Loucy (cell line): ENCODE measurements at regions not wholly inside any gene's neighbourhood (a gene's known extent, or its start where the extent isn't known, plus 50 kb on each side); places are given as distances from the start of the nearest gene placed in this dataset.

Source experiments
- H2AFZ ChIP-seq: fragments of 200-600 bp; sonication (generic); 2 replicates; pipeline ENCODE4 v1.6.0; 2016; ENCODE audit warnings: antibody characterized with exemption, mild to moderate bottlenecking, low read length, moderate library complexity
- H3F3A ChIP-seq: fragments of 200-600 bp; 2 replicates; pipeline ENCODE4 v1.6.0; 2016; ENCODE audit warnings: antibody characterized with exemption, low read depth, mild to moderate bottlenecking
- H3K27me3 ChIP-seq: fragments of 200-600 bp; sonication (generic); 2 replicates; pipeline ENCODE4 v1.6.1; 2014; ENCODE audit warnings: low read length, mild to moderate bottlenecking; ENCODE audit not compliant: insufficient read depth, poor library complexity, severe bottlenecking
- H3K36me3 ChIP-seq: fragments of 200-600 bp; sonication (generic); 2 replicates; pipeline ENCODE4 v1.6.1; 2016; ENCODE audit warnings: low read length; ENCODE audit not compliant: insufficient read depth
- H3K4me1 ChIP-seq: fragments of 200-600 bp; sonication (generic); 2 replicates; pipeline ENCODE4 v1.5.1; 2014; ENCODE audit warnings: low read length, mild to moderate bottlenecking; ENCODE audit not compliant: insufficient read depth, poor library complexity, severe bottlenecking
- H3K4me2 ChIP-seq: fragments of 200-600 bp; sonication (generic); 2 replicates; pipeline ENCODE4 v1.6.0; 2014; ENCODE audit warnings: antibody characterized with exemption, low read length, low read depth, mild to moderate bottlenecking; ENCODE audit not compliant: poor library complexity, severe bottlenecking
- H3K4me3 ChIP-seq: fragments of 200-600 bp; sonication (generic); 2 replicates; pipeline ENCODE4 v1.5.1; 2014; ENCODE audit warnings: low read length, mild to moderate bottlenecking, mixed read lengths; ENCODE audit not compliant: poor library complexity, severe bottlenecking
- H3K79me2 ChIP-seq: fragments of 200-600 bp; sonication (generic); 2 replicates; pipeline ENCODE4 v1.6.1; 2014; ENCODE audit warnings: low read length; ENCODE audit not compliant: insufficient read depth
- H3K9ac ChIP-seq: fragments of 200-600 bp; sonication (generic); 2 replicates; pipeline ENCODE4 v1.6.0; 2014; ENCODE audit warnings: mild to moderate bottlenecking, low read depth, low read length, moderate library complexity; ENCODE audit not compliant: poor library complexity, severe bottlenecking
- H3K9me2 ChIP-seq: fragments of 200-600 bp; sonication (generic); replicated peaks from 2 replicates; pipeline ENCODE4 v1.6.1; 2016; ENCODE audit warnings: low read depth, low read length, mixed read lengths
- H3K9me3 ChIP-seq: fragments of 200-600 bp; sonication (generic); 2 replicates; pipeline ENCODE4 v1.6.1; 2014; ENCODE audit warnings: mild to moderate bottlenecking, antibody characterized with exemption, low read length, low read depth; ENCODE audit not compliant: insufficient read depth
- H4K20me1 ChIP-seq: fragments of 200-600 bp; sonication (generic); 2 replicates; pipeline ENCODE4 v1.6.0; 2014; ENCODE audit warnings: antibody characterized with exemption, low read length, mild to moderate bottlenecking; ENCODE audit not compliant: insufficient read depth, poor library complexity, severe bottlenecking
- CTCF ChIP-seq: fragments of 200-600 bp; sonication (generic); conservative IDR thresholded peaks from 2 replicates; pipeline ENCODE4 v1.5.1; 2014; ENCODE audit warnings: mild to moderate bottlenecking, antibody characterized with exemption, low read length
- EZH2phosphoT487 ChIP-seq: fragments of 200-600 bp; IDR thresholded peaks from 2 replicates; pipeline ENCODE4 v1.6.1; 2018; ENCODE audit warnings: antibody characterized with exemption, mild to moderate bottlenecking, moderate library complexity, borderline replicate concordance

DNA sequence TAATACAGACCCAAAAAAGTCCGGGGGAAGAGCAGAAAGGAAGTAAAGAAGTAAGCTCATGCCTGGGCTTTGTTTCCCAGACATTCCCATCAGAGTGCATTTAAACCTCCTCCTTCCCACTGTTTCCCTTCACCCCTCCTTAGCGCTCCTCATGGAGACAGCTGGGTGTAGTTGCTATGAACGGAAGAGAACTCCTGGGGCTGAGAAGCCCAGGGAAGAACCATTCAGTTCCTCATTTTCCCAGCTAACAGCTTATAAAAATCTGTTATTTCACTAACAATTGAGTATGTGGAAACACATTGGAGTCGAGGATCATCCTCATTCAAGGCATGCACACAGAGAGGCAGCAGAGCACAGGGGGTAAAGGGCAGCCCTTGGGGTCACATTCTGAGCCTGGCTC, 299.3 kb downstream of the SHQ1 start:
- H3K4me1 ChIP-seq, result peaks cover 21% of the 10 kb centered on the region
- H3K9me3 ChIP-seq, result no peaks in the 10 kb centered on the region
- peak overlapping the region; percentile 10 for H3K4me2 ChIP-seq
- no peaks in the 10 kb centered on the region for H3K27me3 ChIP-seq
- no peak overlapping the region for H2AFZ ChIP-seq
- no peaks in the 10 kb centered on the region for H3K9me2 ChIP-seq
- TF ChIP-seq EZH2phosphoT487 (no peak), CTCF (no peak)
- H3F3A ChIP-seq, result no peaks in the 10 kb centered on the region
- H3K79me2 ChIP-seq, result no peaks in the 10 kb centered on the region
- no peaks in the 10 kb centered on the region for H4K20me1 ChIP-seq
- H3K36me3 ChIP-seq, result no peaks in the 10 kb centered on the region
- no peak overlapping the region for H3K9ac ChIP-seq
- no peak overlapping the region for H3K4me3 ChIP-seq

GRCh38 chr3:72548461-72548860, 299.8 kb downstream of the SHQ1 start:
- Histone ChIP-seq H3K9me3 (no peaks in the 10 kb centered on the region), H3K79me2 (no peaks in the 10 kb centered on the region), H2AFZ (no peak overlapping the region)

GRCh38 chr3:72547183-72547582, 301.1 kb downstream of the SHQ1 start:
- peaks cover 21% of the 10 kb centered on the region for H3K4me1 ChIP-seq

More at GRCh38 chr3:72548461-72548860, 299.8 kb downstream of the SHQ1 start:
- no peaks in the 10 kb centered on the region for H3K27me3 ChIP-seq
- H3F3A ChIP-seq, result no peaks in the 10 kb centered on the region
- no peaks in the 10 kb centered on the region for H3K9me2 ChIP-seq
- TF ChIP-seq CTCF, result no peak
- TF ChIP-seq EZH2phosphoT487, result no peak
- no peaks in the 10 kb centered on the region for H4K20me1 ChIP-seq
- no peaks in the 10 kb centered on the region for H3K36me3 ChIP-seq
- H3K4me3 ChIP-seq, result no peak overlapping the region
- H3K9ac ChIP-seq, result no peak overlapping the region
- peaks cover 21% of the 10 kb centered on the region for H3K4me1 ChIP-seq
- peak overlapping the region; percentile 10 for H3K4me2 ChIP-seq

More at GRCh38 chr3:72547183-72547582, 301.1 kb downstream of the SHQ1 start:
- H2AFZ ChIP-seq, result no peak overlapping the region
- H3K4me3 ChIP-seq, result no peak overlapping the region
- no peaks in the 10 kb centered on the region for H3K79me2 ChIP-seq
- no peaks in the 10 kb centered on the region for H3K9me2 ChIP-seq
- H3K36me3 ChIP-seq, result no peaks in the 10 kb centered on the region
- H4K20me1 ChIP-seq, result no peaks in the 10 kb centered on the region
- H3K9me3 ChIP-seq, result no peaks in the 10 kb centered on the region
- TF ChIP-seq CTCF (no peak), EZH2phosphoT487 (no peak)
- no peaks in the 10 kb centered on the region for H3K27me3 ChIP-seq
- H3K4me2 ChIP-seq, result no peak overlapping the region
- H3K9ac ChIP-seq, result no peak overlapping the region
- no peaks in the 10 kb centered on the region for H3F3A ChIP-seq
